SKM-1 treated with dmso at 0.1 percent for 144 hours (cell line): ENCODE measurements at regions not wholly inside any gene's neighbourhood (a gene's known extent, or its start where the extent isn't known, plus 50 kb on each side); places are given as distances from the start of the nearest gene placed in this dataset.

Experiments used
- DNase-seq: peaks from one replicate; lab custom pipeline; 2025; ENCODE audit not compliant: unreplicated experiment; lab: John Stamatoyannopoulos, UW

GRCh38 chr1:221099747-221100595 lies 220.7 kb downstream of the HLX start:
- no peak for DNase-seq

GRCh38 chr1:221100611-221101010 lies 221.4 kb downstream of the HLX start:
- peak; percentile 58 for DNase-seq

GRCh38 chr1:221101807-221102605 lies 222.8 kb downstream of the HLX start:
- DNase-seq: no peak

- no peak for DNase-seq
Measured at GRCh38 chr1:221104596-221104995, 225.4 kb downstream of the HLX start.

GRCh38 chr1:221105578-221105977 lies 226.3 kb downstream of the HLX start:
- no peak for DNase-seq

- no peak for DNase-seq
Measured at GRCh38 chr1:221106616-221107015, 227.4 kb downstream of the HLX start.

GRCh38 chr1:221109930-221110329 lies 230.7 kb downstream of the HLX start:
- no peak for DNase-seq

- DNase-seq: no peak
Measured at GRCh38 chr1:221117133-221117532, 237.9 kb downstream of the HLX start.

GRCh38 chr1:221117548-221117951 lies 238.3 kb downstream of the HLX start:
- no peak for DNase-seq

GRCh38 chr1:221118176-221118937 lies 239.1 kb downstream of the HLX start:
- DNase-seq: no peak

GRCh38 chr1:221118938-221119320 lies 239.7 kb downstream of the HLX start:
- no peak for DNase-seq

- DNase-seq: no peak
Measured at GRCh38 chr1:221122501-221122900, 243.3 kb downstream of the HLX start.

- no peak for DNase-seq
Measured at GRCh38 chr1:221125976-221126375, 246.7 kb downstream of the HLX start.

- DNase-seq: no peak
Measured at GRCh38 chr1:221137666-221138065, 258.4 kb downstream of the HLX start.

GRCh38 chr1:221138516-221138915 lies 259.3 kb downstream of the HLX start:
- DNase-seq: no peak

- no peak for DNase-seq
Measured at GRCh38 chr1:221139991-221140390, 260.7 kb downstream of the HLX start.

GRCh38 chr1:221141096-221141495 lies 261.9 kb downstream of the HLX start:
- DNase-seq: no peak

GRCh38 chr1:221141606-221142285 lies 262.5 kb downstream of the HLX start:
- no peak for DNase-seq

GRCh38 chr1:221148660-221149059 lies 269.4 kb downstream of the HLX start:
- DNase-seq: no peak

GRCh38 chr1:221149111-221149510 lies 269.9 kb downstream of the HLX start:
- DNase-seq: no peak

- no peak for DNase-seq
Measured at GRCh38 chr1:221149555-221150075, 270.4 kb downstream of the HLX start.
